GM12865 (cell line): ENCODE measurements at regions not wholly inside any gene's neighbourhood (a gene's known extent, or its start where the extent isn't known, plus 50 kb on each side); places are given as distances from the start of the nearest gene placed in this dataset.

Experiments used
- DNase-seq: peaks from one replicate; pipeline ENCODE4 v3.0.0; 2010; ENCODE audit warnings: low read depth
- H3K4me3 ChIP-seq: 2 replicates; pipeline ENCODE4 v1.5.1; 2011; ENCODE audit warnings: mild to moderate bottlenecking, low read depth, low read length, control low read depth
- CTCF ChIP-seq: IDR thresholded peaks from 2 replicates; pipeline ENCODE4 v1.5.1; 2011; ENCODE audit warnings: low read length, control low read depth, low read depth, inconsistent platforms; ENCODE audit not compliant: insufficient read depth; ENCODE audit errors: missing control alignments

GRCh38 chr4:3855646-3856045, 89.5 kb downstream of the ADRA2C start:
- no peak for TF ChIP-seq CTCF
- no peak for DNase-seq
- no peak overlapping the region for H3K4me3 ChIP-seq

GRCh38 chr4:3856604-3857204, 90.5 kb downstream of the ADRA2C start:
- TF ChIP-seq CTCF: no peak
- DNase-seq: no peak
- no peak overlapping the region for H3K4me3 ChIP-seq

GRCh38 chr4:3857269-3857926, 91.2 kb downstream of the ADRA2C start:
- no peak for TF ChIP-seq CTCF
- H3K4me3 ChIP-seq: no peak overlapping the region
- no peak for DNase-seq

- no peak for TF ChIP-seq CTCF
- no peak for DNase-seq
Measured at GRCh38 chr4:3858046-3858730, 92.0 kb downstream of the ADRA2C start.

GRCh38 chr4:3858765-3859388, 92.7 kb downstream of the ADRA2C start:
- TF ChIP-seq CTCF: no peak
- no peak for DNase-seq
- no peak overlapping the region for H3K4me3 ChIP-seq

More at GRCh38 chr4:3858046-3858730, 92.0 kb downstream of the ADRA2C start:
- H3K4me3 ChIP-seq: no peak overlapping the region

GRCh38 chr4:3859571-3859970, 93.4 kb downstream of the ADRA2C start:
- no peak for DNase-seq
- no peak overlapping the region for H3K4me3 ChIP-seq
- no peak for TF ChIP-seq CTCF
